Gastroesophageal sphincter (tissue), 4 donors: ENCODE measurements at regions not wholly inside any gene's neighbourhood (a gene's known extent, or its start where the extent isn't known, plus 50 kb on each side); places are given as distances from the start of the nearest gene placed in this dataset.

Source experiments
- ATAC-seq: fragments of 150-250 bp; one replicate; pipeline ENCODE4 v1.9.1; 2016; ENCODE audit warnings: mild to moderate bottlenecking, moderate library complexity
- H3K27ac ChIP-seq, 4 donors: fragments of 200-600 bp; sonication (generic) in 3 of 4; 1 replicate in 3 of 4; 2 replicates in 1 of 4; pipeline ENCODE4 v1.5.1; 2016 to 2019
- H3K27me3 ChIP-seq: fragments of 200-600 bp; sonication (generic); one replicate; pipeline ENCODE4 v1.5.1; 2019
- H3K36me3 ChIP-seq, 2 donors: fragments of 200-600 bp; sonication (generic); one replicate each; pipeline ENCODE4 v1.5.1; 2019; ENCODE audit warnings: control low read depth in 1 of 2
- H3K4me1 ChIP-seq, 3 donors: fragments of 200-600 bp; sonication (generic); 1 replicate in 2 of 3; 2 replicates in 1 of 3; pipeline ENCODE4 v1.5.1; 2016 to 2019; ENCODE audit warnings: control low read depth in 2 of 3
- H3K4me3 ChIP-seq, 2 donors: fragments of 200-600 bp; sonication (generic); one replicate each; pipeline ENCODE4 v1.5.1; 2019; ENCODE audit warnings: mild to moderate bottlenecking in 1 of 2, moderate library complexity in 1 of 2
- H3K9me3 ChIP-seq, 3 donors: fragments of 200-600 bp; sonication (generic); one replicate each; pipeline ENCODE4 v1.5.1; 2017 to 2019; ENCODE audit warnings: control low read depth in 2 of 3
- EP300 ChIP-seq: sonication (generic); formaldehyde crosslinking; IDR thresholded peaks from one replicate; pipeline ENCODE4 v1.6.1; 2017; ENCODE audit warnings: antibody characterized with exemption, mild to moderate bottlenecking
- POLR2A ChIP-seq, 2 donors: fragments of 450-650 bp; IDR thresholded peaks; one replicate each; pipeline ENCODE4 v1.6.1; 2017; ENCODE audit warnings: antibody characterized with exemption in 2 of 2, mild to moderate bottlenecking in 2 of 2, moderate library complexity in 1 of 2
- POLR2AphosphoS5 ChIP-seq: sonication (generic); formaldehyde crosslinking; IDR thresholded peaks from one replicate; pipeline ENCODE4 v1.6.1; 2017; ENCODE audit warnings: antibody characterized with exemption
- WGBS, 2 donors: methylation state at CpG; one replicate each; pipeline ENCODE4 v1.1.5; 2018; ENCODE audit warnings: low coverage in 1 of 2; 5-methylcytosine and 5-hydroxymethylcytosine counted together
- TF ChIP-seq, protein P1 (sequence below), 4 experiments: fragments of 200-600 bp in 2 of 4; fragments of 450-650 bp in 2 of 4; sonication (generic) in 1 of 4; IDR thresholded peaks; one replicate each; pipeline ENCODE4 v1.5.1; 2017 to 2019; ENCODE audit warnings: antibody characterized with exemption in 4 of 4, mild to moderate bottlenecking in 2 of 4, moderate library complexity in 2 of 4

- TF ChIP-seq POLR2AphosphoS5 (no peak), POLR2A (IDR thresholded peaks at IDR 0.05) (no peak), EP300 (no peak)
- TF ChIP-seq, protein P1, sequence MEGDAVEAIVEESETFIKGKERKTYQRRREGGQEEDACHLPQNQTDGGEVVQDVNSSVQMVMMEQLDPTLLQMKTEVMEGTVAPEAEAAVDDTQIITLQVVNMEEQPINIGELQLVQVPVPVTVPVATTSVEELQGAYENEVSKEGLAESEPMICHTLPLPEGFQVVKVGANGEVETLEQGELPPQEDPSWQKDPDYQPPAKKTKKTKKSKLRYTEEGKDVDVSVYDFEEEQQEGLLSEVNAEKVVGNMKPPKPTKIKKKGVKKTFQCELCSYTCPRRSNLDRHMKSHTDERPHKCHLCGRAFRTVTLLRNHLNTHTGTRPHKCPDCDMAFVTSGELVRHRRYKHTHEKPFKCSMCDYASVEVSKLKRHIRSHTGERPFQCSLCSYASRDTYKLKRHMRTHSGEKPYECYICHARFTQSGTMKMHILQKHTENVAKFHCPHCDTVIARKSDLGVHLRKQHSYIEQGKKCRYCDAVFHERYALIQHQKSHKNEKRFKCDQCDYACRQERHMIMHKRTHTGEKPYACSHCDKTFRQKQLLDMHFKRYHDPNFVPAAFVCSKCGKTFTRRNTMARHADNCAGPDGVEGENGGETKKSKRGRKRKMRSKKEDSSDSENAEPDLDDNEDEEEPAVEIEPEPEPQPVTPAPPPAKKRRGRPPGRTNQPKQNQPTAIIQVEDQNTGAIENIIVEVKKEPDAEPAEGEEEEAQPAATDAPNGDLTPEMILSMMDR (IDR thresholded peaks at IDR 0.05) = no peak
- H3K4me3 ChIP-seq = no peak overlapping the region
- H3K27ac ChIP-seq = no peak overlapping the region
- ATAC-seq = no peak
- no peaks in the 10 kb centered on the region for H3K9me3 ChIP-seq
- no peaks in the 10 kb centered on the region for H3K36me3 ChIP-seq
- WGBS, 2 donors = 58 to 83% methylated on average over 2 of the region's 2 CpGs
- no peaks in the 10 kb centered on the region for H3K4me1 ChIP-seq
- no peaks in the 10 kb centered on the region for H3K27me3 ChIP-seq
Observed at GRCh38 chr15:46344115-46344724, 709.4 kb downstream of the SQOR start.

DNA sequence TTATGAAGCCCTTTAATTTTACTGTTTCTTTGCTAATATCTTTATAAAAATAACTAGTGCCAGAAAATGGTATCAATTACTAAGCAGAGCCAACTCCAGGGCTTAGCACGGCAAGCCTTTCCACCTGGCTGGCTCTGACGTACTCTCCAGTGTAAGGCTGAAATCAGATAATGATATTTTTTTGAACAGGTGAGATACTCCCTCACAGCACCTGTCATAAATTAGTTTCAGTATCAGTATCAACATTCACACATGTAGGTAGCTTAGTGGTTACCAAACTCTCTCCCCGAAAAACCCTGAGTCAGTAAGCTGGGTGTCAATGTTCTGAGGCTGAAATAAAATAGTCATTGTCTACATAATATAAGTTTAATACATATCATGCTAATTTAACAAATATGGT lies 710.1 kb downstream of the SQOR start:
- TF ChIP-seq, protein P1 (IDR thresholded peaks at IDR 0.05) = no peak
- TF ChIP-seq POLR2AphosphoS5 = no peak

DNA sequence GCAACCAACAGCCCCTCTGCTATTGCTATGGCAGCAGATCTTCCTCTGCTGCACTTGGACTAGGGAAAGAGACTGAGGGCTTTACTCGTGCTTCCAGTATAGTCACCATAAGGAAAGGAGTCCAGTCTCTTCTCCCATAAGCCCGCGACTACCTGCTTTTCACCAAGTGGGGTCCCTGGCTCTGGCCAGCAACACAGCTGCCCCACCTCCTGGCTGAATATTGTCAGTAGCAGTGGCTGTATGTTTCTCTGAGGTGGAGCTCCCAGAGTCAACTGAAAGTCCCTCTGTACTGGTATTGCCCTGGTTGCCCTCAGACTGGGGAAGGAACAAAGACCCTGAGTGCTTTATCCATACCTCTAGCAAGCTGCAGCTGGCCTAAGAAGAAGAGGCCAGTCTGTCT lies 719.6 kb downstream of the SQOR start:
- no peak for ATAC-seq
- peaks cover 0 to 7% (median 0%) of the 10 kb centered on the region in 3 donors for H3K9me3 ChIP-seq
- peaks cover 5% of the 10 kb centered on the region for H3K27me3 ChIP-seq
- H3K4me1 ChIP-seq = no peaks in the 10 kb centered on the region
- H3K27ac ChIP-seq = no peak overlapping the region
- H3K36me3 ChIP-seq = no peaks in the 10 kb centered on the region
- TF ChIP-seq EP300 = no peak
- TF ChIP-seq, protein P1 (IDR thresholded peaks at IDR 0.05) = no peak
- TF ChIP-seq POLR2A (IDR thresholded peaks at IDR 0.05) = no peak
- no peak for TF ChIP-seq POLR2AphosphoS5
- WGBS, 2 donors = 100% methylated on average over 2 of the region's 3 CpGs; no CpG with 5 or more reads in 1 of the 2 donors
- H3K4me3 ChIP-seq = no peak overlapping the region

More for the DNA sequence above, 710.1 kb downstream of the SQOR start:
- Histone ChIP-seq H3K9me3 (no peaks in the 10 kb centered on the region), H3K27ac (no peak overlapping the region), H3K36me3 (no peaks in the 10 kb centered on the region), H3K4me1 (no peaks in the 10 kb centered on the region), H3K27me3 (no peaks in the 10 kb centered on the region), H3K4me3 (no peak overlapping the region)
- ATAC-seq = no peak
- WGBS, 2 donors = 87 to 95% methylated on average over 2 to 3 of the region's 3 CpGs

DNA sequence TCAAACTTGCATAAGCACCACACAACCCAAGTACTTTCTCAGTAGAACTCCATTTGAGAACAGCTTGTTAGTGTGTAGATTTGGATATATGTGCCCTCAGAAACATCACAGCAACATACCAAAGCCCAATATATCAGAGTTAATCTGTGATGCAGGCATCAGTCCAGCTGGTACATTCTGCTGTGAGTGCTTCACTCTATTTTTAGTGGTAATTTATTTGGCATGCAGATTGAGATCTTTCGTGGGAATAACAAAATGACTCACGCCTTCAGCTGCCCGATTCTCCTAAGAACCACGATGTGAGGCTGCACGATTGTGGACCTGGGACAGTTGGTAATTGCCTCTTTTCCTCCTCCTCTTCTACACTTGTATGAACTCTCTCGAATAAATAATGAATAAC lies 730.7 kb downstream of the SQOR start:
- H3K36me3 ChIP-seq = no peaks in the 10 kb centered on the region
- peak overlapping the region in 1 of 4 donors; percentile 17 for H3K27ac ChIP-seq
- H3K4me3 ChIP-seq = no peak overlapping the region
- ATAC-seq = peak; percentile 41
- H3K4me1 ChIP-seq = no peaks in the 10 kb centered on the region
- peaks cover 0 to under 1% (median 0%) of the 10 kb centered on the region in 3 donors for H3K9me3 ChIP-seq
- TF ChIP-seq, protein P1 (IDR thresholded peaks at IDR 0.05) = no peak
- peak; percentile 10 for TF ChIP-seq POLR2AphosphoS5
- no peak for TF ChIP-seq POLR2A (IDR thresholded peaks at IDR 0.05)
- no peak for TF ChIP-seq EP300
- H3K27me3 ChIP-seq = no peaks in the 10 kb centered on the region
- 36 to 48% methylated on average over 6 of the region's 6 CpGs for WGBS, 2 donors

DNA sequence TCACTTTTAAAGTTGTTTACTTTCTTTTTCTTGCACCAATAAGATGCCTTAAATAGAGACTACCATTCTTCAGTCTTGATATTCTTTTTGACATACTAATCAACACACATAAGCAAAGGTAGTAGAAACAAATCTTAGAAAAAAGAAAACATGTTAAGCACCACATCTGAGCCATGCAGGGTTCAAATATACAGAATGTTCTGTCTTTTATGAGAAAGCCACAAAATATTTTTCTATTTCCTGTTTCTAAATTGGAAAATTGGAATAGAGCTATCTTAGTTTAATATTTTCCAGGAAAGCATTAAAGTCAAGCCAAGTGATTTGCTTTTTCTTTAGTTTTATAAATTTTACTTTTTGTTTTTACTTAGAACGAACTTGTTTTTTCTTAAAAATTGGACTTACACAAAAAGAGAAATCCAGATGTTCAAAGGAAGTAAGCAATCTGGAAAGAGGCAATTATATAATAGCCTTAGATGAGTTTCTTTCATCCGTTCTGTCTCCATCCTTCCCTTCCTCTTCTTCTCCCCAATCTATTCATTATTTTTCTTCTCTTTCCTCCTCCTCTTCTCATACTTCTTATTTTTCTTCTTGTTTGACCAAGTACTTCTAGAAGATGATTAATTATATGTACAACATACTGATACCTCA lies 731.7 kb downstream of the SQOR start:
- WGBS, 2 donors = 42 to 57% methylated on average over 2 of the region's 2 CpGs
- Histone ChIP-seq H3K4me3 (no peak overlapping the region), H3K9me3 (peaks cover 0 to 8% (median 0%) of the 10 kb centered on the region in 3 donors), H3K36me3 (no peaks in the 10 kb centered on the region), H3K27me3 (no peaks in the 10 kb centered on the region), H3K4me1 (no peaks in the 10 kb centered on the region), H3K27ac (peak overlapping the region in 1 of 4 donors; percentile 17)
- ATAC-seq = no peak
- TF ChIP-seq POLR2AphosphoS5 = no peak
